Epithelial cell of esophagus (primary cell): ENCODE measurements at regions not wholly inside any gene's neighbourhood (a gene's known extent, or its start where the extent isn't known, plus 50 kb on each side); places are given as distances from the start of the nearest gene placed in this dataset.

ENCODE experiments used
- DNase-seq: peaks from one replicate; pipeline ENCODE4 v3.0.0; 2010; ENCODE audit warnings: low read depth
- H3K4me3 ChIP-seq: 2 replicates; pipeline ENCODE4 v1.5.1; 2011; ENCODE audit warnings: mild to moderate bottlenecking, low read length, control low read depth
- TF ChIP-seq, protein P1 (sequence below): IDR thresholded peaks from 2 replicates; pipeline ENCODE4 v1.5.1; 2011; ENCODE audit warnings: low read depth, mild to moderate bottlenecking, low read length, control low read depth, inconsistent platforms; ENCODE audit not compliant: insufficient read depth; ENCODE audit errors: missing control alignments

DNA sequence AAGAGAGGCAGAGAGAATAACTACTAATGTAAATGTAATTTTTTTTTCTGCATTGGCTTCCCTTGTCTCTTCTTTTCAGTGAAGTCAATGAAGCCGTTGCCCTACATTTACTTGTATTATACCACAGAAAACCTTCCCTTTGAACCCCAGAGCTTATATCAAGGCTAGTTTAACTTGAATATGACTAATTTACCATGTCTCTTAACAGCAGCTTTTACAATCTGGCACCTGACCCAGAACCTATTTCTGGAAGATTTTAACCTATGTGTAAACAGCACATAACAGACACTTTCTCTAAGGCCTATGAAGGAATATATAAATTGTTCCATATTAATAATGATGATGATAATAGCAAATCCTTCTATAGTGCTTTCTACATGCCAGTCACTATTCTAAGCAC is 580.5 kb upstream of the NXPH2 start:
- no peak for DNase-seq
- H3K4me3 ChIP-seq: no peak overlapping the region
- TF ChIP-seq, protein P1, sequence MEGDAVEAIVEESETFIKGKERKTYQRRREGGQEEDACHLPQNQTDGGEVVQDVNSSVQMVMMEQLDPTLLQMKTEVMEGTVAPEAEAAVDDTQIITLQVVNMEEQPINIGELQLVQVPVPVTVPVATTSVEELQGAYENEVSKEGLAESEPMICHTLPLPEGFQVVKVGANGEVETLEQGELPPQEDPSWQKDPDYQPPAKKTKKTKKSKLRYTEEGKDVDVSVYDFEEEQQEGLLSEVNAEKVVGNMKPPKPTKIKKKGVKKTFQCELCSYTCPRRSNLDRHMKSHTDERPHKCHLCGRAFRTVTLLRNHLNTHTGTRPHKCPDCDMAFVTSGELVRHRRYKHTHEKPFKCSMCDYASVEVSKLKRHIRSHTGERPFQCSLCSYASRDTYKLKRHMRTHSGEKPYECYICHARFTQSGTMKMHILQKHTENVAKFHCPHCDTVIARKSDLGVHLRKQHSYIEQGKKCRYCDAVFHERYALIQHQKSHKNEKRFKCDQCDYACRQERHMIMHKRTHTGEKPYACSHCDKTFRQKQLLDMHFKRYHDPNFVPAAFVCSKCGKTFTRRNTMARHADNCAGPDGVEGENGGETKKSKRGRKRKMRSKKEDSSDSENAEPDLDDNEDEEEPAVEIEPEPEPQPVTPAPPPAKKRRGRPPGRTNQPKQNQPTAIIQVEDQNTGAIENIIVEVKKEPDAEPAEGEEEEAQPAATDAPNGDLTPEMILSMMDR: no peak

DNA sequence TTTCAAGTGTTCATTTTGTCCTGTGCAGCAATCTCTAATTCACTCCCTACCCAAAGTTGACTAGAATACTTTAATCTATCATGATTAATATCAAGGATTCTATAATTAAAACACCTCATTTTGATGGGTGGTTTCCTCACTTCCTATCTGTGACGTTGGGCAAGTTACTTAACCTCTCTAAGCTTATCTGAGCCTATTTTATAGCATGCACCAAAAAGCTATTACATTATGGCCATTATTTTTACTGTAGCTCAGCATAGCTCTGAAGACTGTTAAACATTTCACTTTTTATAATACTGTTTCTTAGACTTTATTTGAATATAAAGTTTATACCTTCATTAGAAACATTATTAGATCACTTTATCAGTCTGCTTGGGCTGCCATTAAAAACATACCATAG is 579.6 kb upstream of the NXPH2 start:
- no peak overlapping the region for H3K4me3 ChIP-seq
- DNase-seq: no peak
- TF ChIP-seq, protein P1: no peak

DNA sequence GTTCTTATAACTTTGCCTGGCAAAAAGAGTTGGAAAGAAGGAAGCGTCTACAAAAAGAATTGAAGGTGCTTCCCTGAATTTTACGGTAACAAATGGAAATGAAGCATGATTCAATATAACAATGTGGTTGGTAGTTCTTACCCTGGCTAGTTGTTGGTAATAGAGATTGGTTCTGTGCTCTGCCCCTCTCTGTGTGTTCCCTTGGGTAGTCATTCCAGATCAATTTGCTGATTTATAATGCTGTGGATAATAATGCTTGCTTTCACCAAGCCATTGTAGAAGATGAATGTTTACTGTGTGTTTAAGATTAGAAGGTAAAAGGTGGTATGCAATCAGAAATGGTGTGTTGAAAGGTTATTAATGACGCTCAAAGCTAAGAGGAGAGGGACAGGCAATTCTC is 577.8 kb upstream of the NXPH2 start:
- DNase-seq: no peak
- H3K4me3 ChIP-seq: no peak overlapping the region
- TF ChIP-seq, protein P1: no peak

DNA sequence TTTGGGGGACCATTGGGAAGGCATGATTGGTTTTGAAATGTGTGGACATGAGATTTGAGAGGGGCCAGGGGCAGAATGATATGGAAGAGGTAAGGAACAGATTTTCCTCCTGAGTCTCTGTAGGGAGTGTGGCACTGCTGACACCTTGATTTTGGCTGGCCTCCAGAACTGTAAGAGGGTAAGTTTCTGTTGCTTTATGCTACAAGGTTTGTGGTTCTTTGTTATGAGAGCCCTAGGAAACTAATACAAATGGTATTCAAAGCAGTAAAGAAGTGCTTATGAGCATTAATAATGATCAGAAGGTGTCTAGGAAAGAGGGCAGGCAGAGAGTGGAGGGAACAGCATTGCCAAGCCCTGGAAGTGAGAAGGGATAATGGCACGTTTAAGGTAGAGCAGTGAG is 574.3 kb upstream of the NXPH2 start:
- no peak overlapping the region for H3K4me3 ChIP-seq
- TF ChIP-seq, protein P1: no peak
- no peak for DNase-seq

DNA sequence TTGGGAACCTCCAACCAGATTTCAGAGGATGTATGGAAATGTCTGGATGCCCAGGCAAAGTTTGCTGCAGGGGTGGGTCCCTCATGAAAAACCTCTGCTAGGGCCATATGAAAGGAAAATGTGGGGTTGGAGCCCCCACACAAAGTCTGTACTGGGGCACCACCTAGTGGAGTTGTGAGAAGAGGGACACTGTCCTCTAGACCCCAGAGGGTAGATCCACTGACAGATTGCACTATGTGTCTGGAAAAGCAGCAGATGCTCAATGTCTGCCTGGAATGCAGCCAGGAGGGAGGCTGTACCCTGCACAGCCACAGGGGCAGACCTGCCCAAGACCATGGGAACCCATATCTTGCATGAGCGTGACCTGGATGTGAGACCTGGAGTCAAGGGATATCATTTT is 573.7 kb upstream of the NXPH2 start:
- DNase-seq: no peak
- H3K4me3 ChIP-seq: no peak overlapping the region
- TF ChIP-seq, protein P1: no peak

DNA sequence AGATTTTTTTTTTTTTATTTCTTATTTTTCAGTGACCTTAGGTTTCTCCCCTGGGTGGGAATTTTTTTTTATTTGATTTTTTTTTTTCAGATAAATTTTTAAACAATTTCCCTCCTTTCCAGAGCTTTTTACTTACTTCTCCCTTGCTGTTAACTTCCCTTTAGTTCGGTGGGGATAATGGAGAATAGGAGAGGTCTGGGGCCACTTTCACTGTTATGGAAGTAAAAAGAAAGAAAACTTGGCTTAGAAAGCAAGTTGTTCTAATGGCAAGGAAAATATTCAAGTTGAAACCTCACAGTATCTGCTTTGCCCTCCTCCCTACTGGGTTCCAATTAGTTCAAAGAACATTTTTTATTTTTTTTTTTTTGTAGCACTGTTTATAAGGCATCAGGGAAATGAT is 537.1 kb upstream of the NXPH2 start:
- H3K4me3 ChIP-seq: no peak overlapping the region
- DNase-seq: no peak
- TF ChIP-seq, protein P1: no peak

DNA sequence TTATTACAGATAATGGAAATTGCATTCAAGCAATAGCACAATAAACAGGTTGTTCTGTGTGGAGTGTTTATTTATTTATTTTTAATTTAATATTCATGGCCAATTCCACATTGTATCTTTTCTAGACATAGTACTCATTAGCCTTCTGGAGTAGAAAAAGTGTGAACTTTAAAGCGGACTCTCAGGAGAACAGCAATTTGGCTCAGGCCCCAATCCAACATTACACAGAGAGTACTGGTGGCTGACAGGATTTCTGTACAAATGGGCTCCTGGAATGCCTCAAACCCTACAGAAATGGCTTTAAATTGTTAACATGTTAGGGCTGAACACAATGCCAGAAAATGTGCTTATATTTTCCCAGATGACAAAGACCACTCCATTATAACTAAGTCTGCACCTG is 533.9 kb upstream of the NXPH2 start:
- no peak overlapping the region for H3K4me3 ChIP-seq
- no peak for DNase-seq
- TF ChIP-seq, protein P1: no peak
